Rectal smooth muscle tissue (tissue), 1 donor: ENCODE measurements at regions not wholly inside any gene's neighbourhood (a gene's known extent, or its start where the extent isn't known, plus 50 kb on each side); places are given as distances from the start of the nearest gene placed in this dataset.

Source experiments
- H3K27ac ChIP-seq: one replicate; pipeline ENCODE4 v1.7.0; 2013; ENCODE audit warnings: low read depth, low read length, inconsistent platforms
- H3K27me3 ChIP-seq: one replicate; pipeline ENCODE4 v1.7.0; 2013; ENCODE audit warnings: low read length; ENCODE audit not compliant: control insufficient read depth, insufficient read depth
- H3K36me3 ChIP-seq: one replicate; pipeline ENCODE4 v1.7.0; 2013; ENCODE audit warnings: low read length; ENCODE audit not compliant: control insufficient read depth, insufficient read depth
- H3K4me1 ChIP-seq: one replicate; pipeline ENCODE4 v1.7.0; 2013; ENCODE audit warnings: low read length; ENCODE audit not compliant: control insufficient read depth, insufficient read depth
- H3K4me3 ChIP-seq: one replicate; pipeline ENCODE4 v1.7.0; 2013; ENCODE audit warnings: low read length
- H3K9ac ChIP-seq: one replicate; pipeline ENCODE4 v1.7.0; 2013; ENCODE audit warnings: low read length

DNA sequence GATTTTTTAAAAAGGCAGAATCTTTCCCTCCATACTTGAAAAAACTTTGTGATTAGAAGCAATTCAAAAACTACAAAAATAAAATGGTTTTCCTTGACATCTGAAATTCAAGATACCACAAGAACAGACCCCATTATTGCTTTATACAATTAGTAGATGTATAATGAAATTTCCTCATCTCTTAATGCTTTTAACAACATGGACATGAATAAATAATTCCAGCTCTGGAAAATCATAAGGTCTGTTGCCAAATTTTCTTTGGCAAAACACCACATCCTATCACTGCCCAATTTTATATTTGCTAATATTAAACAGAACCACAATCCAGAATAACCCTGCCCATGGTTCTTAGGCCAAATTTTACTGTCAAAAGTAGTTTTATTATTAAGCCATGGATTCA, 1543.6 kb upstream of the MIR17HG start:
- H3K36me3 ChIP-seq: no peaks in the 10 kb centered on the region
- H3K27me3 ChIP-seq: no peaks in the 10 kb centered on the region
- no peaks in the 10 kb centered on the region for H3K4me1 ChIP-seq
- no peak overlapping the region for H3K27ac ChIP-seq
- no peak overlapping the region for H3K4me3 ChIP-seq
- no peak overlapping the region for H3K9ac ChIP-seq

GRCh38 chr13:89806594-89806993, 1540.9 kb upstream of the MIR17HG start:
- no peak overlapping the region for H3K27ac ChIP-seq
- H3K27me3 ChIP-seq: no peaks in the 10 kb centered on the region
- H3K9ac ChIP-seq: no peak overlapping the region
- H3K4me1 ChIP-seq: no peaks in the 10 kb centered on the region
- H3K36me3 ChIP-seq: no peaks in the 10 kb centered on the region
- H3K4me3 ChIP-seq: no peak overlapping the region

GRCh38 chr13:89812856-89813255, 1534.6 kb upstream of the MIR17HG start:
- Histone ChIP-seq H3K36me3 (no peaks in the 10 kb centered on the region), H3K4me3 (no peak overlapping the region), H3K4me1 (no peaks in the 10 kb centered on the region), H3K27me3 (no peaks in the 10 kb centered on the region), H3K27ac (no peak overlapping the region), H3K9ac (no peak overlapping the region)

DNA sequence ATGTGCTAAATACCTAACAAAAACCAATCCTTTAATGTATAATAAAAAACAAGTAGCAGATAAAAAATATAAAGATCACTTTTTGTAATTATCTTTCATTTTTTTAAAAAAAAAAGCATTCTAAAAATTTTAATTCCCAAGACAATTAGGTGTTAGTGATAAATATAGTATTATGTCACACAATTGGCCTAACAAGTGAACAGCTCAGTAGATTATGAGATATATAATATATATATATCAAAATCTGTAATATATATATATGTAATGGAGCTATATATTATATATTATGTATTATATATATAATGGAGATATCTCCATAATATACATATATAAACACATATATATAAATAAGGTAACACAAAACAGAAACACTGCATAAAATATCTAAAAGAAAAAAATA, 1531.1 kb upstream of the MIR17HG start:
- Histone ChIP-seq H3K4me1 (no peaks in the 10 kb centered on the region), H3K36me3 (no peaks in the 10 kb centered on the region), H3K27ac (no peak overlapping the region), H3K27me3 (no peaks in the 10 kb centered on the region), H3K9ac (no peak overlapping the region), H3K4me3 (no peak overlapping the region)

DNA sequence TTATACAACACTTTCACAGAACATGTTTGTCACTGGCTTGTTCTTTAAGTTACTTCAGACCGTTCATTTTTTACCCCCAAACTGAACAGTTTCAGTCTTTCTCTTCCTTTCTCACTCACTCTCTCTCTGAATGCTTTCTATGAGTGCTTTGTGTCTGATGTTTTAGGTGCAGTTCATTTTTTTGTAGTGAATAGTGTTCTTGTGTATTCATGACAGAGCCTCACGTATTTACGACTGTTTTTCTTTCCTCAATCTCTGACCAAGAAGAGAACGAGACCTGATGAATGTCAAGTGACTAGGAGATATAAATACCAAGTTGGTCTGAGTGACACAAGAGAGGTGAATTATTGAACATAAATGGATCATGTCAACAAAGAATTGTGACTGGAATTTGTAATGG, 1525.0 kb upstream of the MIR17HG start:
- no peak overlapping the region for H3K9ac ChIP-seq
- no peak overlapping the region for H3K4me3 ChIP-seq
- H3K4me1 ChIP-seq: no peaks in the 10 kb centered on the region
- H3K36me3 ChIP-seq: no peaks in the 10 kb centered on the region
- no peaks in the 10 kb centered on the region for H3K27me3 ChIP-seq
- no peak overlapping the region for H3K27ac ChIP-seq

DNA sequence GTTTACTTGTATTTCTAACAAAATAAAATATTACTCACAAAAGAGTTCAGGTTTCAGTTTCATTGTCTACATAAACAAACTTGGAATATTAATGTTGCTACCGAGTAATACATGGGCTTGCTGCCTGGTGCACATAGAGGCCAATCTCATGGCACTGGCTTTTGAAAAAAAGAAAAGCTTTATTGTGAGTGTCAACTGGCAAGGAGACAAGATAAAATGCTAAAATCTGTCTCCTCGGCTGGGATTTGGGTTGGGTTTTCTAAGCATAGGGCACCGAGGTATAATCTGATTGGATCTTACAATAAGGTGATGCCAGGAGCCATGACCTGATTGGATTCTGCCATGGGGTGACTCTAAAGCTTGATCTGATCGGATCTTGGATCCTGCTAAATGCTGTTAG, 1519.9 kb upstream of the MIR17HG start:
- H3K9ac ChIP-seq: no peak overlapping the region
- H3K4me3 ChIP-seq: no peak overlapping the region

GRCh38 chr13:89828506-89828905, 1519.0 kb upstream of the MIR17HG start:
- no peaks in the 10 kb centered on the region for H3K36me3 ChIP-seq
- no peaks in the 10 kb centered on the region for H3K4me1 ChIP-seq
- H3K27me3 ChIP-seq: no peaks in the 10 kb centered on the region
- H3K4me3 ChIP-seq: no peak overlapping the region
- no peak overlapping the region for H3K27ac ChIP-seq
- no peak overlapping the region for H3K9ac ChIP-seq

More for the DNA sequence above, 1519.9 kb upstream of the MIR17HG start:
- H3K27me3 ChIP-seq: no peaks in the 10 kb centered on the region
- H3K27ac ChIP-seq: no peak overlapping the region
- no peaks in the 10 kb centered on the region for H3K4me1 ChIP-seq
- H3K36me3 ChIP-seq: no peaks in the 10 kb centered on the region

DNA sequence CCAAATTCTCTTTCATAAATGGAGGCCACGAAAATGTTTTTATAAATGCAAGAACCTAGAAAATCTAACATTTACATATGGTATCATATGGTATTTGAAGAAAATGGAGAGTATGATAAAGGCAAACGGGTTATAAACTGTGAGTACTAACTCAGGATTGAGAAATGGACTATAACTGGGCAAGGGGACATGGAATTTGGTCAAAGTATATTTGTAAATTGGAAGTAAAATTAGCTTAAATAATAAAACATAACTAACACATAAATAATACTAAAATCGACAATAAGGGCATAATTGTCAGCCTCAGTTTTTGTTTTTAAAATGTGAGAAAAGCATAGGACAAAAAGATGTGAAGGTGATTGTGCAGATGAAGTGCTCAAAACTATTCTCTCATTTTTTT, 1516.3 kb upstream of the MIR17HG start:
- Histone ChIP-seq H3K27me3 (no peaks in the 10 kb centered on the region), H3K4me3 (no peak overlapping the region), H3K4me1 (no peaks in the 10 kb centered on the region), H3K27ac (no peak overlapping the region), H3K36me3 (no peaks in the 10 kb centered on the region), H3K9ac (no peak overlapping the region)

DNA sequence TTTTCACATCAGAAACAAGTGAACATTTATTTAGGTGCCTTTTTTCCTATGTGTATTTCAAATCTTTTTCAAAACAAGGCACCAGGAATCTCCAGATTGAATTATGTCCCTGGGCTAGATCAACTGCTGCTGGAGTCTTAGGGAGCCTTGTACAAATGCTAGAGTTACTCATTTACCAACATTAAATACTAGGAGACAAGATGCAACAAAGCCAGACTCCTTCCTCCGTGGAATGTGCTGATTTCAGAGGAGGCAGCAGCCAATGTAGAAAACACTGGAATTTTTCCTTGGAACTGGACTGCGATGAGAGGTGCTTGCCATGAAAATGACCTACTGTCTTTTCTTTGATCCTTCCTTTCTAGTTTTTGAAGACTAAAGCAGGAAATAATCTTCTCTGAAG, 1514.7 kb upstream of the MIR17HG start:
- Histone ChIP-seq H3K36me3 (no peaks in the 10 kb centered on the region), H3K4me3 (no peak overlapping the region), H3K27me3 (no peaks in the 10 kb centered on the region), H3K27ac (no peak overlapping the region), H3K4me1 (no peaks in the 10 kb centered on the region), H3K9ac (no peak overlapping the region)

GRCh38 chr13:89843621-89844020, 1503.9 kb upstream of the MIR17HG start:
- Histone ChIP-seq H3K27ac (no peak overlapping the region), H3K4me3 (no peak overlapping the region), H3K4me1 (no peaks in the 10 kb centered on the region), H3K27me3 (no peaks in the 10 kb centered on the region), H3K36me3 (no peaks in the 10 kb centered on the region), H3K9ac (no peak overlapping the region)

GRCh38 chr13:89845874-89846273, 1501.6 kb upstream of the MIR17HG start:
- Histone ChIP-seq H3K27me3 (no peaks in the 10 kb centered on the region), H3K27ac (no peak overlapping the region), H3K36me3 (no peaks in the 10 kb centered on the region), H3K4me1 (no peaks in the 10 kb centered on the region), H3K4me3 (no peak overlapping the region), H3K9ac (no peak overlapping the region)

DNA sequence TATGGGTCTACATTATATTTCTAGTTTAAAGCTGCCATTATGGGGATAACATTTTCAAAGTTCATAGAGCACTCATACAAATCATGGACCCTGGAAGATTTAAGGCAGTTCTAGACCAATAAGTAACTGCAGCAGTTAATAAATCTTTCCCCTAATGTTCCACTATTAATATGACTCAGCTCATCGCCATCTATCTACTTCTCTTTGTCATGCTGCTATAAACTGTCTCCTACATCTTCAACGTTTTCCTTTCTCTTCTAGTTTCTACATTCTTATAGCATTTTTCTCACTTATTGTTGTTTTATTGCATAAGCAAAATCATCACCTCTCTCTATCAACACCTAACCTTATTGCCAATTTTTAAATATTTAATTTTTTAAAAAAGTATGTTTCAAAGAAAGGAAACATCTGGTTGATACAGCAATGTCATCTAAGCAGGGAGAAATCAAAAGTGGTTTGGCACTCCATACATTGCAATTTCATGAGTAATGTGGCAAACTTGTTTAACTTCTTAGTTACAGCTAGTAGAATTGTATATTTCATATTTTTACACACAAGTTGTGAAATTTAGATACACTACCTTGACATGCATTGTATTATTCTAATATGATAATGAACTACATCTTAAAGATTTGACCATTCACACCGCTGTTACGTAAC, 1500.4 kb upstream of the MIR17HG start:
- no peaks in the 10 kb centered on the region for H3K4me1 ChIP-seq
- H3K36me3 ChIP-seq: no peaks in the 10 kb centered on the region
- H3K4me3 ChIP-seq: no peak overlapping the region
- no peak overlapping the region for H3K9ac ChIP-seq
- no peak overlapping the region for H3K27ac ChIP-seq
- no peaks in the 10 kb centered on the region for H3K27me3 ChIP-seq

GRCh38 chr13:89852570-89852969, 1494.9 kb upstream of the MIR17HG start:
- H3K9ac ChIP-seq: no peak overlapping the region
- H3K4me1 ChIP-seq: no peaks in the 10 kb centered on the region
- no peaks in the 10 kb centered on the region for H3K27me3 ChIP-seq
- no peak overlapping the region for H3K27ac ChIP-seq
- no peaks in the 10 kb centered on the region for H3K36me3 ChIP-seq
- no peak overlapping the region for H3K4me3 ChIP-seq
